ENCODE measurements at regions not wholly inside any gene's neighbourhood (a gene's known extent, or its start where the extent isn't known, plus 50 kb on each side); places are given as distances from the start of the nearest gene placed in this dataset.

DNA sequence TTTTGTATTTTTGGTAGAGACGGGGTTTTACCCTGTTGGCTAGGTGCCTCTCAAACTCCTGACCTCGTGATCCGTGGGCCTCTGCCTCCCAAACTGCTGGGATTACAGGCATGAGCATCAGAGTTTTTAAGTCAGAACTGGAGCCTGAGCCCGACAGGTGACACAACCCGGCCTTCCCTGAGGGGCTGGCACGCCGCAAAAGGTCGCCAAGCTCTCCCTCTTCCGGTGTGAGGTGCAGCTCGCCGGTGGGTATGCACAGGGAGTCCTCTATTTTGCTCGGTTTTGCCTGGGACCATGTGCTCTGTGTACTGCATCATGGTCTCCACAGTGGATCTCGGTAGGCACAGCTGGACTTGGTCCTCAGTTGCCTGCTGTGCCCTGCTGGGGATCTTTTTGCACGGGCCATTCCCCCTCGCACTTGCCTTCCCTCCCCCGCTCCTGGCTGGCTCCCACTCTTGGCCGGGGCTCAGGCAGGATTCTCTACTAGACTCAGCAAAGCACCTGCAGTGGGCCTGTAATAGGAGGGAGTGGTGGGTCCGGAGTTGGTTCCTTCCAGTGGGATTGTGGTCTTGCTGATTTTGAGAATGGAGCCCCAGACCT lies 101.2 kb upstream of the KLF13 start:
- DNase-seq (ENCODE audit: low spot score) (no peak), ATAC-seq (no peak)
- H3K4me3 Mint-ChIP-seq = no peak overlapping the region
- CTCF ChIA-PET = interaction anchor here (1.1 to 1.8 kb wide), 3 partner anchors 11 to 210 kb away, joined by 3 to 6 read pairs (median 4); no protein-coding TSS in a partner anchor
- peaks cover 2% of the 10 kb centered on the region; the same call in 1 of the 2 replicates for H3K36me3 Mint-ChIP-seq
- TF ChIP-seq, protein P1, sequence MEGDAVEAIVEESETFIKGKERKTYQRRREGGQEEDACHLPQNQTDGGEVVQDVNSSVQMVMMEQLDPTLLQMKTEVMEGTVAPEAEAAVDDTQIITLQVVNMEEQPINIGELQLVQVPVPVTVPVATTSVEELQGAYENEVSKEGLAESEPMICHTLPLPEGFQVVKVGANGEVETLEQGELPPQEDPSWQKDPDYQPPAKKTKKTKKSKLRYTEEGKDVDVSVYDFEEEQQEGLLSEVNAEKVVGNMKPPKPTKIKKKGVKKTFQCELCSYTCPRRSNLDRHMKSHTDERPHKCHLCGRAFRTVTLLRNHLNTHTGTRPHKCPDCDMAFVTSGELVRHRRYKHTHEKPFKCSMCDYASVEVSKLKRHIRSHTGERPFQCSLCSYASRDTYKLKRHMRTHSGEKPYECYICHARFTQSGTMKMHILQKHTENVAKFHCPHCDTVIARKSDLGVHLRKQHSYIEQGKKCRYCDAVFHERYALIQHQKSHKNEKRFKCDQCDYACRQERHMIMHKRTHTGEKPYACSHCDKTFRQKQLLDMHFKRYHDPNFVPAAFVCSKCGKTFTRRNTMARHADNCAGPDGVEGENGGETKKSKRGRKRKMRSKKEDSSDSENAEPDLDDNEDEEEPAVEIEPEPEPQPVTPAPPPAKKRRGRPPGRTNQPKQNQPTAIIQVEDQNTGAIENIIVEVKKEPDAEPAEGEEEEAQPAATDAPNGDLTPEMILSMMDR (IDR thresholded peaks at IDR 0.05) = no peak
- no peak for TF ChIP-seq ATF1 (CRISPR knock-in tag; IDR thresholded peaks at IDR 0.05)
- TF ChIP-seq, protein P2, sequence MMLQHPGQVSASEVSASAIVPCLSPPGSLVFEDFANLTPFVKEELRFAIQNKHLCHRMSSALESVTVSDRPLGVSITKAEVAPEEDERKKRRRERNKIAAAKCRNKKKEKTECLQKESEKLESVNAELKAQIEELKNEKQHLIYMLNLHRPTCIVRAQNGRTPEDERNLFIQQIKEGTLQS (CRISPR knock-in tag; conservative IDR thresholded peaks at IDR 0.05) = no peak
- no peak for TF ChIP-seq TP53 (CRISPR knock-in tag; IDR thresholded peaks at IDR 0.05)
- TF ChIP-seq, protein P3, sequence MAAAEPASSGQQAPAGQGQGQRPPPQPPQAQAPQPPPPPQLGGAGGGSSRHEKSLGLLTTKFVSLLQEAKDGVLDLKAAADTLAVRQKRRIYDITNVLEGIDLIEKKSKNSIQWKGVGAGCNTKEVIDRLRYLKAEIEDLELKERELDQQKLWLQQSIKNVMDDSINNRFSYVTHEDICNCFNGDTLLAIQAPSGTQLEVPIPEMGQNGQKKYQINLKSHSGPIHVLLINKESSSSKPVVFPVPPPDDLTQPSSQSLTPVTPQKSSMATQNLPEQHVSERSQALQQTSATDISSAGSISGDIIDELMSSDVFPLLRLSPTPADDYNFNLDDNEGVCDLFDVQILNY (CRISPR knock-in tag; IDR thresholded peaks at IDR 0.05) = no peak
- TF ChIP-seq, protein P4, sequence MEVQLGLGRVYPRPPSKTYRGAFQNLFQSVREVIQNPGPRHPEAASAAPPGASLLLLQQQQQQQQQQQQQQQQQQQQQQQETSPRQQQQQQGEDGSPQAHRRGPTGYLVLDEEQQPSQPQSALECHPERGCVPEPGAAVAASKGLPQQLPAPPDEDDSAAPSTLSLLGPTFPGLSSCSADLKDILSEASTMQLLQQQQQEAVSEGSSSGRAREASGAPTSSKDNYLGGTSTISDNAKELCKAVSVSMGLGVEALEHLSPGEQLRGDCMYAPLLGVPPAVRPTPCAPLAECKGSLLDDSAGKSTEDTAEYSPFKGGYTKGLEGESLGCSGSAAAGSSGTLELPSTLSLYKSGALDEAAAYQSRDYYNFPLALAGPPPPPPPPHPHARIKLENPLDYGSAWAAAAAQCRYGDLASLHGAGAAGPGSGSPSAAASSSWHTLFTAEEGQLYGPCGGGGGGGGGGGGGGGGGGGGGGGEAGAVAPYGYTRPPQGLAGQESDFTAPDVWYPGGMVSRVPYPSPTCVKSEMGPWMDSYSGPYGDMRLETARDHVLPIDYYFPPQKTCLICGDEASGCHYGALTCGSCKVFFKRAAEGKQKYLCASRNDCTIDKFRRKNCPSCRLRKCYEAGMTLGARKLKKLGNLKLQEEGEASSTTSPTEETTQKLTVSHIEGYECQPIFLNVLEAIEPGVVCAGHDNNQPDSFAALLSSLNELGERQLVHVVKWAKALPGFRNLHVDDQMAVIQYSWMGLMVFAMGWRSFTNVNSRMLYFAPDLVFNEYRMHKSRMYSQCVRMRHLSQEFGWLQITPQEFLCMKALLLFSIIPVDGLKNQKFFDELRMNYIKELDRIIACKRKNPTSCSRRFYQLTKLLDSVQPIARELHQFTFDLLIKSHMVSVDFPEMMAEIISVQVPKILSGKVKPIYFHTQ (CRISPR knock-in tag; IDR thresholded peaks at IDR 0.05) = no peak
- no peak for TF ChIP-seq IRF2 (CRISPR knock-in tag; IDR thresholded peaks at IDR 0.05; ENCODE audit: borderline replicate concordance, low read depth)
- no peak for TF ChIP-seq JUN (CRISPR knock-in tag; IDR thresholded peaks at IDR 0.05)
- no peak for TF ChIP-seq ZNF317 (CRISPR knock-in tag; IDR thresholded peaks at IDR 0.05; ENCODE audit: borderline replicate concordance, low read depth)
- TF ChIP-seq, protein P5, sequence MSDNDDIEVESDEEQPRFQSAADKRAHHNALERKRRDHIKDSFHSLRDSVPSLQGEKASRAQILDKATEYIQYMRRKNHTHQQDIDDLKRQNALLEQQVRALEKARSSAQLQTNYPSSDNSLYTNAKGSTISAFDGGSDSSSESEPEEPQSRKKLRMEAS (CRISPR knock-in tag; IDR thresholded peaks at IDR 0.05) = no peak
- TF ChIP-seq, protein P6, sequence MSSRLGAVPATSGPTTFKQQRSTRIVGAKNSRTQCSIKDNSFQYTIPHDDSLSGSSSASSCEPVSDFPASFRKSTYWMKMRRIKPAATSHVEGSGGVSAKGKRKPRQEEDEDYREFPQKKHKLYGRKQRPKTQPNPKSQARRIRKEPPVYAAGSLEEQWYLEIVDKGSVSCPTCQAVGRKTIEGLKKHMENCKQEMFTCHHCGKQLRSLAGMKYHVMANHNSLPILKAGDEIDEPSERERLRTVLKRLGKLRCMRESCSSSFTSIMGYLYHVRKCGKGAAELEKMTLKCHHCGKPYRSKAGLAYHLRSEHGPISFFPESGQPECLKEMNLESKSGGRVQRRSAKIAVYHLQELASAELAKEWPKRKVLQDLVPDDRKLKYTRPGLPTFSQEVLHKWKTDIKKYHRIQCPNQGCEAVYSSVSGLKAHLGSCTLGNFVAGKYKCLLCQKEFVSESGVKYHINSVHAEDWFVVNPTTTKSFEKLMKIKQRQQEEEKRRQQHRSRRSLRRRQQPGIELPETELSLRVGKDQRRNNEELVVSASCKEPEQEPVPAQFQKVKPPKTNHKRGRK (CRISPR knock-in tag; IDR thresholded peaks at IDR 0.05; ENCODE audit: borderline replicate concordance) = no peak
- no peak for TF ChIP-seq ZMAT4 (CRISPR knock-in tag; IDR thresholded peaks at IDR 0.05)
- TF ChIP-seq MYBL2 (CRISPR knock-in tag; IDR thresholded peaks at IDR 0.05) = no peak
- TF ChIP-seq CDX4 (CRISPR knock-in tag; IDR thresholded peaks at IDR 0.05; ENCODE audit: borderline replicate concordance) = no peak
- no peak for TF ChIP-seq TEAD4 (CRISPR knock-in tag; IDR thresholded peaks at IDR 0.05)
- POLR2A ChIA-PET = no interaction called here
- H3K27ac Mint-ChIP-seq = no peak overlapping the region
- H3K27me3 Mint-ChIP-seq (ENCODE audit: low read depth) = peaks cover 3% of the 10 kb centered on the region
- H3K9me3 Mint-ChIP-seq = peaks cover 9% of the 10 kb centered on the region
- H3K4me1 Mint-ChIP-seq = peaks cover 31% of the 10 kb centered on the region

DNA sequence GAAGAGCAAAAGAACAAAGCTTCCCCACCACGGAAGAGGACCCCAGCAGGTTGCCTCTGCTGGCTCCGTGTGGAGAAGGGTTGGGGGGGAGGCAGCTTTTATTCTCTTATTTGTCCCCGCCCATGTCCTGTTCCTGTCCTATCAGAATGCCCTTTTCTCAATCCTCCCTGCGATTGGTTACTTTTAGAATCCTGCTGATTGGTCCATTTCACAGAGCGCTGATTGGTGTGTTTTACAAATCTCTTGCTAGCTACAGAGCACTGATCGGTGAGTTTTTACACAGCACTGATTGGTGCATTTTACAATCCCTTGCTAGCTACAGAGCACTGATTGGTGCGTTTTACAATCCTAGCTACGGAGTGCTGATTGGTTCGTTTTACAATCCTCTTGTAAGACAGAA lies 100.6 kb upstream of the KLF13 start:
- ChIA-PET CTCF (interaction anchor here (1.1 to 1.2 kb wide), 2 partner anchors 11 to 99 kb away, joined by 3 to 6 read pairs; no protein-coding TSS in a partner anchor), POLR2A (no interaction called here)
- DNase-seq (ENCODE audit: low spot score) (no peak), ATAC-seq (no peak)
- Mint-ChIP-seq H3K9me3 (peaks cover 9% of the 10 kb centered on the region), H3K4me1 (peaks cover 31% of the 10 kb centered on the region), H3K27me3 (ENCODE audit: low read depth) (peaks cover 3% of the 10 kb centered on the region), H3K4me3 (no peak overlapping the region), H3K27ac (no peak overlapping the region), H3K36me3 (peaks cover 2% of the 10 kb centered on the region; the same call in 1 of the 2 replicates)
- TF ChIP-seq, protein P7, sequence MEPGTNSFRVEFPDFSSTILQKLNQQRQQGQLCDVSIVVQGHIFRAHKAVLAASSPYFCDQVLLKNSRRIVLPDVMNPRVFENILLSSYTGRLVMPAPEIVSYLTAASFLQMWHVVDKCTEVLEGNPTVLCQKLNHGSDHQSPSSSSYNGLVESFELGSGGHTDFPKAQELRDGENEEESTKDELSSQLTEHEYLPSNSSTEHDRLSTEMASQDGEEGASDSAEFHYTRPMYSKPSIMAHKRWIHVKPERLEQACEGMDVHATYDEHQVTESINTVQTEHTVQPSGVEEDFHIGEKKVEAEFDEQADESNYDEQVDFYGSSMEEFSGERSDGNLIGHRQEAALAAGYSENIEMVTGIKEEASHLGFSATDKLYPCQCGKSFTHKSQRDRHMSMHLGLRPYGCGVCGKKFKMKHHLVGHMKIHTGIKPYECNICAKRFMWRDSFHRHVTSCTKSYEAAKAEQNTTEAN (CRISPR knock-in tag; IDR thresholded peaks at IDR 0.05) = no peak
- TF ChIP-seq, protein P3 (CRISPR knock-in tag; IDR thresholded peaks at IDR 0.05) = no peak
- TF ChIP-seq, protein P1 (IDR thresholded peaks at IDR 0.05) = no peak
- TF ChIP-seq NFYB (CRISPR knock-in tag; conservative IDR thresholded peaks at IDR 0.05; ENCODE audit: low read depth) = no peak
- no peak for TF ChIP-seq TP53 (CRISPR knock-in tag; IDR thresholded peaks at IDR 0.05)
- TF ChIP-seq, protein P5 (CRISPR knock-in tag; IDR thresholded peaks at IDR 0.05) = no peak

All from WTC11 (cell line).